HG03558 (cell line): ENCODE measurements at regions not wholly inside any gene's neighbourhood (a gene's known extent, or its start where the extent isn't known, plus 50 kb on each side); places are given as distances from the start of the nearest gene placed in this dataset.
"Not testable (repeated sequence)": the region's sequence is repeated elsewhere in the genome, so short reads cannot be mapped to it uniquely, and the experiment has no call there.

ENCODE experiments used
- ATAC-seq: cut with Tn5 transposase; IDR thresholded peaks from one replicate; pipeline ENCODE4 v1.9.1; 2021; ENCODE audit warnings: moderate number of reproducible peaks; ENCODE audit not compliant: unreplicated experiment; ENCODE audit errors: extremely low read depth

DNA sequence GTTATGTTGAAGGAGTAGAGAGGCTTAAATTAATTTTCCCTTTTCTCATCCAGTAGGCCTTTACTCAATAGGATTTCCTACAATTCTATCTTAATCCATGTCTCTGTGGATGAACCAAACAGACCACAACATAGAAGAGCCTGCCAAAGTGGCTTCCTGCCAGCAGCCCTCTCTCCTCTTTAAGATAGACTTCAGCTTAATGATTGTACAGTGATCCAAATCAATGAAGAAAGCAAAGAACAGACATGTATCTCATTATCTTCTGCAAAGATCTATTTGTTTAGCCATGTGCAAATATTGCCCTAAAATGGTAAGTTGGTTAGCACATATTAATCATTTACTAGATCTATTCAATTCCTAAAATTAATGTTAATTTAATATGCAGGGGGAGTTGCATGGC, 979.6 kb downstream of the LTN1 start:
- not testable (repeated sequence) for ATAC-seq

DNA sequence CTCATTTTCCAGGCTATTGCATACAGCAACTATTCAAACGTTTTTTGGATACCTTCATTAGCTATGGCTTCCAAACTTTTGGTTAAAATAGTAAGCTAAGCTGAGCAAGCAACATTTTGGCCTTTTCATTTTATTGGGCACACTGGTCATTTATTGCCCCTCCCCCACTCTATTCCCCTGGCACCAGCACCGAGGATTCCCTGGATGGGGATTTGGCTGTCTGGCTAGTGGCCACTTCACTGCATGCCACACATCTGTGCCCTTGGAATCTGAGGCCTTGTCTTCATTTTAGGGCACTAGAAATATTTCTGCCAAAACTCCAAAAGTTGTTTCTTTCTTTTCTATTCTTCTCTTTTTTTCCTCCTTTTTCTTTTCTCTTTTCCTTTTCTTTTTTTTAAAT, 980.7 kb downstream of the LTN1 start:
- not testable (repeated sequence) for ATAC-seq

DNA sequence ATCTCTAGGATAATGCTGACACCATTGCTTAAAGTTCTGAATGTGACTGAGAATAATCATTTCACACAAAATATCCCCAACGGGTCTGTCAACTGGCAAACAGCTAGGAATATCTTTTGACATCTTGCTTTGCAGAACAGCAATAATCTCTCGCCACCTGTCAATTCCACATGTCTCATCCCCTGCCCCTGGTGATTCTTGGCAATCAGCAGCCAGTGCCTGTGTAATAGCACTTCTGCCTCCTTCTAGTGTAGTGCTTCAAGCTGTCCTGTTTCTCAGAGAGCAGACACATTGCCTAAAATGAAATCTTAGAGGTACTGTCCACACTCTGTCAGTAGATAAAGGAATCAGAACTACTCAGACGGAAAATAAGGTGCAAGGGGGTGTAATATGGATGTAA, 984.4 kb downstream of the LTN1 start:
- ATAC-seq = not testable (repeated sequence)

DNA sequence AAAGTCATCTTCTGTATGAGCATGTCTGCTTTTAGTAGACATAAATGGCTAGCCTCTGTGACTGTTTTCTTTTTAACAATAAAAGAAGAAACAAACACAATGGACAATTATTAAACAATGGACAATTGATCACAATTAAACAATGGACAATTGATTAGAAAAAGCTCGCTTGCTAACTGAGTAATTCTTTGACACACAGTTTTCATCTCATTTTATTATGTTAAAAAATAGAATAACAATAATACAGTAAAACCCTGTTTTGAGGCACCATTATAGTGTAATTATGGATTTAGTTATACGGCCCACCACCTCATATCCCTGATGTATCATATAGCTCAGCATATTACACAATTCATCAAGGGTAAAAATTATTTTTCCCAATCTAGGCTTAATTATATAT, 989.0 kb downstream of the LTN1 start:
- not testable (repeated sequence) for ATAC-seq

DNA sequence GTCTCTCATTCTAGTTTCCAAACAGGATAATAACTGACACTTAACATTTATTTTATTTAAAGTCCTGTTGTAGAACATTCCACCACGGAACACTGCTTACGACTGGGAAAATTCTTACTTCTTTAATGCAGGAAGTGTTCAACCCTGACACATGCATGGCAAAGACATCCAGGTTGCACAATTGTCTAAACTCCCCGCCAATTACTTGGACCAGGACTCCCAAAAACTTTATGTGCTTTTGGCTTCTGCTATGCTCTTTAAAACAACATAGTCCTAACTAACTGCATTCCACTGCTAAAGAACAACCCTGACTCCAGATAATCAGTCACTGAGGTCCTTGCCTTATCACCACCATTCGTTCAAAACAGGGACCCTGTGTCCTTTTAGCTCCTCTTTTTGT, 995.8 kb downstream of the LTN1 start:
- ATAC-seq = not testable (repeated sequence)

DNA sequence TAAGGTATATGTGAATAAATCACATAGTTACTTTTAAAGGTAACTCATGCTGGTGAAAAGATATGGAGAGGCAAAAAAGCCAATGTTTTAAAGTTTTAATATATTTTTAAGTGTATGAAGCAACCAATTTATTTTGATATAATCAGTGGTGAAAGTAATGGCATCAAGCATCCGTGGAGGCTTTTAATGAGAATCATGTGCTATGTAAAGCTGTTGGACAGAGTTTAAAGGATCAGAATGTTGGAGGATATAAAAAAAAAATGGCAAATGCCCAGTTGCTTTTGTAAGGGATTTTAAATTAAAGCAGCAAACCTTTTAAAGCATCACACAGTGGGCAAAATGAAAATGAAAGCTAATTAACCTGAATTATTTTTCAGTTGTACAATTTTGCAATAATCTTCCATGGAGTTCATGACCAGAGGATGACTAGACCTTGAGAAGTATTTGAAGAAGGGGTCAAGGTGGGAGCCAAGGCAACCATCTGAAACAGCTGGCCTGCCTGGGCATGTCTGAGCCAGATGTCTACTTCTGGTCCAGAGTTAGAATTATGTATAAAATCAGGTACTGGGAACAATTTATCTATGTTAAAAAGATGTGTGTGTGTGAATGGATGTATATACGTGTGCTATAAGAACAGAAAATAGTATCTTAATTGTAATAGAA, 1007.9 kb downstream of the LTN1 start:
- not testable (repeated sequence) for ATAC-seq

DNA sequence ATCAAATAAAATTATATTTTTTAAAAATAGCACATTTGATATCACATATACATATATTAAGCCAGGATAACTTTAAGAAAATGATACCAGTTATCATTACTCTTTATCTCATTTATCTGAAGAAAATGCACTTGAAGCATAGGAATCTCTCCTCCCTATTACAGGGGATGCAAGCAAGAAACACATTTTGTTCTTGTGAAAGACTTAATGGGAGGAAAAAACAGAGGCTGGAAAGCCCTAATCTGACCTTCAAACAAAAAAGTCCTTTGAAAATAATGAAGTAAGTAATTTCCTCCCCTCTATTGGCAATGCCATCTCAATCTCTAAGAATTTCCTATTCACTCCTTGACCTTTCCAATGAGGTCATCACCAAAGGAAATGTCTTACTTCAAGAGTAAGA, 1012.6 kb upstream of the ADAMTS5 start:
- not testable (repeated sequence) for ATAC-seq

DNA sequence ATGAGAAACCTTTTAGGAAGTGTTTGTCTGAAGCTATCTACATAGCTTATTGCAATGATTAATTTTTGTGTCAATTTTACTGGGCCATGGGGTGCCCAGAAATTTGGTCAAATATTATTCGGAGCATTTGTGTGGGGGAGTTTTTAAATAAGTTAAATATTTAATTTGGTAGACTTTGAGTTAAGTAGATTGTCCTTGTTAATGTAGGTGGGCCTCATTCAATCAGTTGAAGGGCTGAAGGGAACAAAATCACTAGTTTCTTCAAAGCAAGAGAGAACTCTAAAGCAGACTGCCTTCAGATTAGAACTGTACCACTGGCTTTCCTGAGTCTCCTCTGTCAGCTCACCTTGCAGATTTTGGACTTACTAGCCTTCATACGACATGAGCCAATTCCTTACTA, 1008.6 kb upstream of the ADAMTS5 start:
- ATAC-seq = no peak

DNA sequence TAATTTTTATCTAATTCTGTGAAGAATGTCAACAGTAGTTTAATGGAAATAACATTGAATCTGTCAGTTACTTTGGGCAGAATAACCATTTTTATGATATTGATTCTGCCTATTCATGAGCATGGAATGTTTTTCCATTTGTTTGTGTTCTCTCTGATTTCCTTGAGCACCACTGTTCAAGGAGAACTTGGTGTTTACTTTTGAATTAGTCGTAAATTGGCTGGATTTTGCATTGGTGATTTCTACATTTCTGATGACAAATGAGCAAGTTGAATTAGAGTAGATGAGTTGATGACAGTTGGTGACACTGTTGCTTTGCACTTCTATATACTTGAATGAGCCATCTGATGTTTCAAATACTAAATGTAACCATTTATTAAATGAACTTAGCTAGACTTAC, 1007.3 kb upstream of the ADAMTS5 start:
- ATAC-seq = not testable (repeated sequence)

DNA sequence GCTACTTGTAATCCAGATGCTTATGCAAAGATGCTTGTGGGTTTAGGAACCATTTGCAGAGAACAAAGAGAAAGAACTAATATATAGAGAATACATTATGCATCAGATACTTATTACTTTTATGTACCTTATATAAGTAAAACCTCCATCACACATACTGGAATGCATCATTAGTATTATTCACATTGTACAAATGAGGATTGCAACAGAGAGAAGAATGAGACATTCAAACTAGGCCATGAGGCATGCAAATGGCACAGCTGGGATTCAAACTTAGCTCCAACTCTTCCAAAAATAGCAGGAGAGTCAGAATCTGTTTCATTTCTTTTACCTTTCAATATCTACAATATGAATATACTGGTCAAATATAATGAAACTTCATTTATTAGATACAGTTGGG, 1001.4 kb upstream of the ADAMTS5 start:
- not testable (repeated sequence) for ATAC-seq

DNA sequence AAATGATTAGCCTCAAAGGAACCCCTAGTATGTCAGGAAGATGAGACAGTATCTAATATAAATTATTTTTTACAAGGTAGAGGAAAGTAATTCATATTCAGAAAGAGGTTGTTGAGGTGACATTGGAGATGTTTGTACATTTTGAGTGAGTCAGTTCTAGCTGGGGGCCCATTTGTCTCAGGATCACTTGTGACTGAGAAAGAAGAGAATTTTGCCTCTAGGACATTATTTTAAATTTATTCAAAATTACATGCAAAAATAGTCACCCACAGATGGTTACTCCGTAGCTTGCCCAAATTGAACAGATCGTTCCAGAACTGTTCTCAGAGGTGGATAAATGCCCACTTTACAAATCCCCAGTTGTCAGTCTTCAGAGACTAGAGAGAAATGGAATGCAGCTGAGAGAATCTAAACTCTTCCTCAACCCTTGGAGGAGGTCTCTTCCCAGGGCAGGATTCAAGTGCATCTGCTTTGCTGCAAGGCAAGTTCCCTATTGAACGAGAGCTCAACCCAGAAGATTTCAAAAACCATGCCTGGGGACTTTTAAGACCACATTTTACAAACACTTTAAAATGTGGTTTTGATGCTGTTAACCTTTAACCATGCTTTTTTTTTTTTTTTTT, 987.8 kb upstream of the ADAMTS5 start:
- no peak for ATAC-seq

DNA sequence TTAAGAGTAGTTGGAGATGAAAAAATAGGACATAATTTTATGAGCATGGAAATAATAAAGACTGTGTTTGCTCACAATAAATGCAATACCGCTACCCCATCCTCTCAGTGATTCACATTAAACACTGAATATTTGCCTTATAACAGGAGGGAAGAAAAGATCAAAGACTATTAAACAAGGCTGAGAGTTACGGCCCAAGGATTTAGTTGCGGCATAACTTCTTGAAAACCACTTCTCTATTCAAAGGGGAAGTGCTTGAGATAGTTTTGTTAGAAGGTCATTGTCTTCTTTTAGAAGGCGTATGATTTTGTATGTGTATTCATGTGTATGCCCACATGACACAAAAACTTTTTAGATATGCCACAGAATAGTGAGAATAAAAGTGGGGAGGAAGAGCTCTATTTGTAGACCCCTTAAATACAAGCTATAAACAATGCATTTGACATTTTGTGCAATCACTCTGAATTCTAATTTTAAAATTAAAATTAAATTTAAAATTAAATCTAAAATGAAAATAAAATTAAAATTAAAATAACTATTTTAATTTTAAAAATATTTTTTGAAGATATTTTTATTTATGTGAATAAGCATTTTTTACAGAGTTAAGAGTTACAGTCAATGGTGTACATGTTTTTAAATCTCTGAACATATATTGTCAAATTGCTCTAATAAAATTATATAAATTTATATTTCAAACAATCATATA, 986.6 kb upstream of the ADAMTS5 start:
- no peak for ATAC-seq

DNA sequence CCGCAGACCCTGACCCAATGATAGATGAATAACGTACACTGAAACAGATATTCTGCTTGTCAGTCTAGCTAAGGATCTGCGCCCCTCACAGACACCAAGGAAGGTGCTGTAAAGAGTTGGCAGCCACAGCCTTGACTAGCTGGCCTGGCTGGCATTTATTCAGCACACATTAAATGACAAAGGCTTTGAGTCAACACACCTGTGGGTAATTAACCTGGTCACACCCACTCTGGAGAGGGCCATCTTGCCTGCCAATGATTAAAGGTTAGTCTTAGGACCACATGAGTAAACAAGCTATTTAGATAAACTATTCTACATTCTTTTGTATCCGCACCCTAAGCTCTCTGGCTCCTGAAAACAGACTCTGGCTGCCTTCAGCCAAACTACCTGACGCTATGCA, 982.2 kb upstream of the ADAMTS5 start:
- not testable (repeated sequence) for ATAC-seq

DNA sequence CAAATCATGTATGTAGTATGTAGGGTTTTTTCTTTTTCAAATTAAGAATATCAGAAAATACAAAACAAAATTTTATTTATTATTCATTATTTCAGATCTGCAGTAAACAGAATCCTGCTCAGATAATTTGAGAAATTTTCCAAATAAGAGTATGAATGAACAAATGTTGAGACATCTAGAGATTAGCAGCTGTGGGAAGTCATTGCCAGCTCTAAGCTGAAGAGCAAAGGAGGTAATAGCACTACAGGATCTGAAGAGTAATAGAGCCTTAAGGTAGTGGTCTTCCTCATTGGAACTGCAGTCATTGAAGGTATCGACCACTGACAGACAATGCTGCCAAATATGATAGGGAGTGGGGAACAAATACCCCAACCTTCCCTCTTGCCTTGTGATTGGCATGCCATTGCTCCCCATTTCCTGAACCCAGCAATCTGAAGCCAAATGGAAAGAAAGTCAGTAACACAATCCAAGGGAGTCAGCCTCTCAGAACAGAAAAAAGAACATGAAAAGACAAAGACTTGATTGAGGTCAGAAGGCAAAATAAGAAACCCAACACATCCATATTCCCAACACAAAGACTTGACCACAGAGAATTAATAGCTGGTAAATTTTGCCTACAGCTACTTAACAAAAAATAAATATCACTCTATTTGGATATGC, 963.4 kb upstream of the ADAMTS5 start:
- ATAC-seq = not testable (repeated sequence)

DNA sequence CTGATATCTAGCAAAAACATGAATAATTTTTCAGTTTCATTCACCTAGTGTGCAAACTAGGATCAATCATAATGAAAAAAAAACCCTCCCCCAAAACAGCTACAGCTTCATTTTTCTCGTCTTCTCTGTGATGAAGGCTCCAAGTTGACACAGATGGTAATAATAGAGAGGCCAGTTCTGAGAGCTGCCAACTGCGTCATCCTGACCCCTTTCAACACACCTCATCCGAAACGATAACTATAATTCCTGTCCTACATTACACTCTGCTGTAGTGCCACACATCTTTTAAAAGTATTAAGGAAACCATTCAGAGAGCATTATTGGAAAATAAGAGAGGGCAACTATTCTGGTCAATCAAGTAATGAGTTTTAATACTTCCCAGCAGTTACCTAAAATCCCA, 962.3 kb upstream of the ADAMTS5 start:
- ATAC-seq = not testable (repeated sequence)

DNA sequence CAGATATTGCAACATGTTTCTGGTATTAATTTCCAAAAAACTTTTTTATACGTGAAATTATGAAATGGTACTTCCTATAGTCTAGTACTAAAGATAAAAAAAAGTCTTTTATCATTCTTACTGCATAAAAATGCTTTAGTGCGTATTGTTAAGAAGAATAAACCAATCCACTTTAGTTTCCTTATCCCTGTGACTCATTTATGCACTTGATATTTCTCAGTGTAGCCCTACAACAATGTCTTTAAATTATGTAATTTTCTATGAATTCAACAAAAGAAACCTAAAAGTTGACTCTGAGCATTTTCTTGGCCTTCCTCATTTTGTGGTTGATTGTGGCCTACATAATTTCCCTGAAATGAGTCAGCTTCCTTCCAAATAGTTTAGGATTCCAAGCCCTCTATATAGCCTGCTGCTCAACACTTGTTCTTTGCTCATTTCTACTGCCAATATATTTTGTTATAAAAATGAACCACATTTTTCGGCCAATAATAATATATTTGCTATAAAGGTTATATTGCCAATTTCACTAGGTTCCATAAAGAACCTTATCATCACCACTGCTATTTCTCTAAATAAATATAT, 961.7 kb upstream of the ADAMTS5 start:
- not testable (repeated sequence) for ATAC-seq

DNA sequence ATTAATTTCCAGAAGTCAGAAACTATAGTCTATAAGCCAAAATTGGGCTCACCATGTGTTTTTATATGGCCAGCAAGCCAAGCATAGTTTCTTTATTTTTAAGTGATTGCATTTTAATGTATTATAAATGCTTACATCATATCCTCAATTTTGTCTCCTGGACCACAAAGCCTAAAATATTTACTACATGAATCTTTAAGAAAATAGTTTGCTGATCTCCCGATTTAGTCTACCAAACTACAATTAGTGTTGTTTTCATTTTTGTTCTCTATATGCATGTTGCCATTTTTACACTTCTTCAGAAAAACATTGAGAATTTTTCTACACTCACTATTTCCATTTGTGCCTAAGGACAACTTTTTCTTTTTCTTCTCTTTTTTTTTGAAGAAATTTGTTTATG, 954.5 kb upstream of the ADAMTS5 start:
- not testable (repeated sequence) for ATAC-seq

DNA sequence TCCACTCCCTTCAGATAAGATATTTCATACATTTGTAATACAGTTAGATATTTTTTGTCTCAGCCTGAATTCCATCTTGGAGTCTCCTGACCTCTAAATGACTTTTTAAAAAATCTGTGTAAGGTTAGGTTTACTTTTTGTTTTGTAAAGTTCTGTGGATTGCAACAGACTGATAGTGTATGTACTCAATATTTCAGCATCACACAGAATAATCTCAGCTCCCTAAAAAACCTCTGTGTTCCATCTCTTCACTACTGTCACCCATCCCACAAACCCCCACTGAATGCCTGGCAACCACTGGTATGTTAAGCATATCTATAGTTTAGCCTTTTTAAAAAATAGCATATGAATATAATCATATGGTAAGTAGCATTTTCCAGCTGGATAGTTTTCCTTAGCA, 951.1 kb upstream of the ADAMTS5 start:
- ATAC-seq = not testable (repeated sequence)

DNA sequence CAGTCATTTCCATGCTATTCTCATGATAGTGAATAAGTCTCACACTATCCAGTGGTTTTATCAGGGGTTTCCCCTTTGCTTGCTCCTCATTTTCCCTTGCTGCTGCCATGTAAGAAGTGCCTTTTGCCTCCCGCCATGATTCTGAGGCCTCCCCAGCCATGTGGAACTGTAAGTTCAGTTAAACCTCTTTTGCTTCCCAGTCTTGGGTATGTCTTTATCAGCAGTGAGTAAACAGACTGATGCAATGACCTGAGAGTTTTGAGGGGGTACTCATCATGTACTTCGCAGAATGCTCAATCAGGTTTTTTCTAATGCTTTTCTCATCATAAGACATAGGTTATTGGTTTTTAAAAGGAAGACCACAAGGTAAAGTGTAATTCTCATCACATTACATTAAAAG, 949.4 kb upstream of the ADAMTS5 start:
- not testable (repeated sequence) for ATAC-seq

DNA sequence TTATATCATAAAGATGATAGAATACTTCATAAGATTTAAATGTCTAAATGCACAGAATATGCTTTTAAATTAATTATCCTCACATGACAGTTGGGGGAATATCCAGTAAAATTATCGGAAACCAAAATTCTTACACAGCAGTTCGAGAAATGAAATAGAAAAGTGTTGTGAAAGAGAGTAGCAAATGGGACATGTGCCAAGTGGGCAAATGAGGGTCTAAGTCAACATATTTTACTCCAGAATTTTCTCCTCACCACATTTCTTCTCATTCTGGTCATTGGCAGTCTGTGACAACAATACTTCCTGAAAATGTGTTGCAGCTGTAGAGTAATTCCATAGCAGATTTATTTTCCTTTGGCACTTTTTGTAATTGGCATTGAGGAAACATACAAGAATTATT, 945.2 kb upstream of the ADAMTS5 start:
- not testable (repeated sequence) for ATAC-seq

DNA sequence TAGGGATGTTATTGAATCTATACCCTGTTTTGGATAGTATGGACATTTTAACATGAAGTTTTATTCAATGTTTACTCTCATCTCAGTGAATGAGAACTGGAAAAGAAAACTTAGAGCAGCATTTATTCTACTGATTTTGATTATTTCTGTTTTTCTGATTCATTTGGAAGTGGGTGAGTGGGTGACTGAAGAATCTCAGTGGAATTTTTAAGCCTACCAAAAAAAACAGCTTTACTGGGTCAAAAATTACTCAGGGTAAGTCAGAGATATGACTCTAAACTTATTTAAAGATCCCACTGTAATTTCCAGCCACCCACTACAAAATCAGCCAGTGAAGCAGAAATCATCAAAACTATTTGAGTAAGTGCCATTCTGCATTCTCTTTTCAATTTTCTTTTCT, 942.6 kb upstream of the ADAMTS5 start:
- not testable (repeated sequence) for ATAC-seq
